Tibial nerve (tissue), 4 donors: ENCODE measurements at regions not wholly inside any gene's neighbourhood (a gene's known extent, or its start where the extent isn't known, plus 50 kb on each side); places are given as distances from the start of the nearest gene placed in this dataset.

ENCODE experiments used
- DNase-seq, 2 donors: peaks; one replicate each; pipeline ENCODE4 v3.0.0-alpha.2; 2019; ENCODE audit warnings: low spot score in 2 of 2
- H3K27ac ChIP-seq, 4 donors: fragments of 200-600 bp; sonication (generic) in 3 of 4; one replicate each; pipeline ENCODE4 v1.5.1; 2017 to 2019; ENCODE audit warnings: mild to moderate bottlenecking in 1 of 4
- H3K27me3 ChIP-seq, 2 donors: fragments of 200-600 bp; sonication (generic) in 1 of 2; one replicate each; pipeline versions ENCODE4 v1.5.1 to v1.6.0; 2017 to 2019
- H3K36me3 ChIP-seq, 3 donors: fragments of 200-600 bp; sonication (generic); one replicate each; pipeline ENCODE4 v1.5.1; 2018 to 2019
- H3K4me1 ChIP-seq, 4 donors: fragments of 200-600 bp; sonication (generic) in 3 of 4; one replicate each; pipeline ENCODE4 v1.5.1; 2017 to 2019
- H3K4me3 ChIP-seq, 4 donors: fragments of 200-600 bp; sonication (generic) in 3 of 4; one replicate each; pipeline ENCODE4 v1.5.1; 2017 to 2019; ENCODE audit warnings: mild to moderate bottlenecking in 1 of 4, moderate library complexity in 1 of 4
- H3K9me3 ChIP-seq, 4 donors: fragments of 200-600 bp; sonication (generic) in 3 of 4; one replicate each; pipeline ENCODE4 v1.5.1; 2017 to 2019
- CTCF ChIP-seq, 5 experiments: fragments of 200-600 bp in 3 of 5; fragments of 450-650 bp in 2 of 5; sonication (generic) in 3 of 5; IDR thresholded peaks; one replicate each; pipeline ENCODE4 v1.5.1; 2016 to 2019; ENCODE audit warnings: antibody characterized with exemption in 5 of 5, mild to moderate bottlenecking in 3 of 5, moderate library complexity in 2 of 5
- EP300 ChIP-seq, 2 donors: sonication (generic); formaldehyde crosslinking; IDR thresholded peaks; one replicate each; pipeline ENCODE4 v1.6.1; 2017; ENCODE audit warnings: antibody characterized with exemption in 2 of 2, mild to moderate bottlenecking in 1 of 2
- POLR2A ChIP-seq, 2 donors: fragments of 450-650 bp; IDR thresholded peaks; one replicate each; pipeline ENCODE4 v1.6.1; 2017; ENCODE audit warnings: antibody characterized with exemption in 2 of 2, mild to moderate bottlenecking in 2 of 2, moderate library complexity in 2 of 2
- WGBS, 2 donors: methylation state at CpG; one replicate each; pipeline ENCODE4 v1.1.5; 2018; 5-methylcytosine and 5-hydroxymethylcytosine counted together

- WGBS, 2 donors = 45 to 69% methylated on average over 2 of the region's 2 CpGs
- H3K4me3 ChIP-seq = no peak overlapping the region
- H3K36me3 ChIP-seq = no peaks in the 10 kb centered on the region
- H3K4me1 ChIP-seq = peaks cover 0 to 10% (median 0%) of the 10 kb centered on the region in 4 donors
- TF ChIP-seq CTCF (IDR thresholded peaks at IDR 0.05) = no peak
- TF ChIP-seq EP300 (IDR thresholded peaks at IDR 0.05) = no peak
- TF ChIP-seq POLR2A (IDR thresholded peaks at IDR 0.05) = no peak
- DNase-seq = no peak
- no peaks in the 10 kb centered on the region for H3K9me3 ChIP-seq
- no peak overlapping the region for H3K27ac ChIP-seq
- H3K27me3 ChIP-seq = peaks cover 0 to 3% of the 10 kb centered on the region in 2 donors
Measured at GRCh38 chr21:41070284-41070683, 97.7 kb upstream of the BACE2 start.

GRCh38 chr21:41071258-41072171 lies 96.4 kb upstream of the BACE2 start:
- Histone ChIP-seq H3K9me3 (no peaks in the 10 kb centered on the region), H3K4me3 (no peak overlapping the region), H3K27ac (no peak overlapping the region), H3K4me1 (peaks cover 0 to 10% (median 0%) of the 10 kb centered on the region in 4 donors), H3K27me3 (peaks cover 0 to 3% of the 10 kb centered on the region in 2 donors), H3K36me3 (no peaks in the 10 kb centered on the region)
- no peak for TF ChIP-seq POLR2A (IDR thresholded peaks at IDR 0.05)
- DNase-seq = no peak
- WGBS, 2 donors = 42 to 47% methylated on average over 11 of the region's 11 CpGs

GRCh38 chr21:41073558-41073957 lies 94.4 kb upstream of the BACE2 start:
- no peak for TF ChIP-seq CTCF (IDR thresholded peaks at IDR 0.05)
- TF ChIP-seq EP300 (IDR thresholded peaks at IDR 0.05) = no peak
- TF ChIP-seq POLR2A (IDR thresholded peaks at IDR 0.05) = no peak
- whole genome bisulfite sequencing, 2 donors = 69 to 71% methylated on average over 8 of the region's 8 CpGs
- DNase-seq = no peak
- Histone ChIP-seq H3K9me3 (no peaks in the 10 kb centered on the region), H3K4me1 (peaks cover 0 to 8% (median 0%) of the 10 kb centered on the region in 4 donors), H3K36me3 (no peaks in the 10 kb centered on the region), H3K27me3 (peaks cover 0 to 3% of the 10 kb centered on the region in 2 donors), H3K4me3 (no peak overlapping the region), H3K27ac (no peak overlapping the region)

- no peaks in the 10 kb centered on the region for H3K4me1 ChIP-seq
- no peak overlapping the region for H3K27ac ChIP-seq
- no peak for DNase-seq
- WGBS, 2 donors = 87 to 89% methylated on average over 11 of the region's 11 CpGs
- H3K36me3 ChIP-seq = no peaks in the 10 kb centered on the region
- no peaks in the 10 kb centered on the region for H3K9me3 ChIP-seq
- TF ChIP-seq CTCF (IDR thresholded peaks at IDR 0.05) (no peak), POLR2A (IDR thresholded peaks at IDR 0.05) (no peak), EP300 (IDR thresholded peaks at IDR 0.05) (no peak)
- no peaks in the 10 kb centered on the region for H3K27me3 ChIP-seq
- H3K4me3 ChIP-seq = no peak overlapping the region
Measured at GRCh38 chr21:41074396-41075184, 93.4 kb upstream of the BACE2 start.

GRCh38 chr21:41075656-41076055 lies 92.3 kb upstream of the BACE2 start:
- no peaks in the 10 kb centered on the region for H3K36me3 ChIP-seq
- WGBS, 2 donors = 94 to 95% methylated on average over 18 of the region's 18 CpGs
- no peak for DNase-seq
- no peaks in the 10 kb centered on the region for H3K4me1 ChIP-seq
- no peaks in the 10 kb centered on the region for H3K9me3 ChIP-seq
- no peak overlapping the region for H3K4me3 ChIP-seq
- no peaks in the 10 kb centered on the region for H3K27me3 ChIP-seq
- H3K27ac ChIP-seq = no peak overlapping the region
- no peak for TF ChIP-seq EP300 (IDR thresholded peaks at IDR 0.05)

GRCh38 chr21:41076064-41076463 lies 91.9 kb upstream of the BACE2 start:
- 95 to 96% methylated on average over 12 to 15 of the region's 16 CpGs for WGBS, 2 donors
- H3K4me3 ChIP-seq = no peak overlapping the region
- H3K27me3 ChIP-seq = no peaks in the 10 kb centered on the region
- no peak for DNase-seq
- no peaks in the 10 kb centered on the region for H3K4me1 ChIP-seq
- H3K27ac ChIP-seq = no peak overlapping the region
- no peak for TF ChIP-seq CTCF (IDR thresholded peaks at IDR 0.05)
- TF ChIP-seq EP300 (IDR thresholded peaks at IDR 0.05) = no peak
- no peak for TF ChIP-seq POLR2A (IDR thresholded peaks at IDR 0.05)
- no peaks in the 10 kb centered on the region for H3K36me3 ChIP-seq
- H3K9me3 ChIP-seq = no peaks in the 10 kb centered on the region
